ENCODE measurements at regions not wholly inside any gene's neighbourhood (a gene's known extent, or its start where the extent isn't known, plus 50 kb on each side); places are given as distances from the start of the nearest gene placed in this dataset.

GRCh38 chr15:81987628-81988027, 58.2 kb downstream of the MEX3B start:
- no peak for DNase-seq (ENCODE audit: low spot score in 2 of 2)
- no peak for FAIRE-seq

GRCh38 chr15:81983497-81983896, 62.3 kb downstream of the MEX3B start:
- FAIRE-seq (no peak), DNase-seq (ENCODE audit: low spot score in 2 of 2) (no peak)

- no peak for DNase-seq (ENCODE audit: low spot score in 2 of 2)
- no peak for FAIRE-seq
Observed at GRCh38 chr15:81982808-81983207, 63.0 kb downstream of the MEX3B start.

GRCh38 chr15:81981908-81982307, 63.9 kb downstream of the MEX3B start:
- FAIRE-seq: no peak

GRCh38 chr15:81977464-81977863, 68.4 kb downstream of the MEX3B start:
- DNase-seq (ENCODE audit: low spot score in 2 of 2) (no peak), FAIRE-seq (no peak)

More at GRCh38 chr15:81981908-81982307, 63.9 kb downstream of the MEX3B start:
- DNase-seq (ENCODE audit: low spot score in 2 of 2): no peak

GRCh38 chr15:81968691-81969090, 77.1 kb downstream of the MEX3B start:
- DNase-seq (ENCODE audit: low spot score in 2 of 2): no peak
- no peak for FAIRE-seq

GRCh38 chr15:81966631-81967030, 79.2 kb downstream of the MEX3B start:
- DNase-seq (ENCODE audit: low spot score in 2 of 2) (no peak), FAIRE-seq (no peak)

GRCh38 chr15:81962482-81962881, 83.3 kb downstream of the MEX3B start:
- FAIRE-seq: no peak
- no peak for DNase-seq (ENCODE audit: low spot score in 2 of 2)

GRCh38 chr15:81959196-81959595, 86.6 kb downstream of the MEX3B start:
- no peak for FAIRE-seq

GRCh38 chr15:81957698-81958097, 88.1 kb downstream of the MEX3B start:
- DNase-seq (ENCODE audit: low spot score in 2 of 2) (no peak), FAIRE-seq (no peak)

More at GRCh38 chr15:81959196-81959595, 86.6 kb downstream of the MEX3B start:
- no peak for DNase-seq (ENCODE audit: low spot score in 2 of 2)

GRCh38 chr15:81955382-81956062, 90.3 kb downstream of the MEX3B start:
- DNase-seq (ENCODE audit: low spot score in 2 of 2): no peak
- no peak for FAIRE-seq

GRCh38 chr15:81954158-81954783, 91.5 kb downstream of the MEX3B start:
- FAIRE-seq (no peak), DNase-seq (ENCODE audit: low spot score in 2 of 2) (no peak)

- FAIRE-seq (no peak), DNase-seq (ENCODE audit: low spot score in 2 of 2) (no peak)
Observed at GRCh38 chr15:81950841-81951414, 94.9 kb downstream of the MEX3B start.

- DNase-seq (ENCODE audit: low spot score in 2 of 2): no peak
- no peak for FAIRE-seq
Observed at GRCh38 chr15:81948751-81949150, 97.1 kb downstream of the MEX3B start.

GRCh38 chr15:81948222-81948621, 97.6 kb downstream of the MEX3B start:
- FAIRE-seq (no peak), DNase-seq (ENCODE audit: low spot score in 2 of 2) (no peak)

GRCh38 chr15:81947548-81947947, 98.3 kb downstream of the MEX3B start:
- no peak for DNase-seq (ENCODE audit: low spot score in 2 of 2)
- FAIRE-seq: no peak

GRCh38 chr15:81945014-81945615, 100.7 kb downstream of the MEX3B start:
- DNase-seq (ENCODE audit: low spot score in 2 of 2) (no peak), FAIRE-seq (no peak)

GRCh38 chr15:81942655-81943195, 103.1 kb downstream of the MEX3B start:
- no peak for DNase-seq (ENCODE audit: low spot score in 2 of 2)

GRCh38 chr15:81942157-81942556, 103.7 kb downstream of the MEX3B start:
- DNase-seq (ENCODE audit: low spot score in 2 of 2): no peak
- no peak for FAIRE-seq

More at GRCh38 chr15:81942655-81943195, 103.1 kb downstream of the MEX3B start:
- no peak for FAIRE-seq

- no peak for DNase-seq (ENCODE audit: low spot score in 2 of 2)
- no peak for FAIRE-seq
Observed at GRCh38 chr15:81941479-81941878, 104.3 kb downstream of the MEX3B start.
